Neural cell (in vitro differentiated cells): ENCODE measurements at regions not wholly inside any gene's neighbourhood (a gene's known extent, or its start where the extent isn't known, plus 50 kb on each side); places are given as distances from the start of the nearest gene placed in this dataset.

Experiments
- H2AFZ ChIP-seq: fragments of 200-600, 300-800 bp; sonication (generic), shearing (Covaris generic); 2 replicates; pipeline ENCODE4 v1.6.0; 2014; ENCODE audit warnings: low read depth, mild to moderate bottlenecking, antibody characterized with exemption, low read length, moderate library complexity
- H3F3A ChIP-seq: fragments of 200-600 bp; shearing (Covaris generic); 2 replicates; pipeline ENCODE4 v1.6.1; 2016; ENCODE audit warnings: mild to moderate bottlenecking, moderate library complexity, mixed read lengths, antibody characterized with exemption, low read length; ENCODE audit not compliant: insufficient read depth, poor library complexity, severe bottlenecking
- H3K27ac ChIP-seq: fragments of 200-600, 300-800 bp; sonication (generic), shearing (Covaris generic); 2 replicates; pipeline ENCODE4 v1.5.1; 2014; ENCODE audit warnings: mild to moderate bottlenecking, low read length, moderate library complexity
- H3K27me3 ChIP-seq: fragments of 300-800, 200-600 bp; sonication (generic), shearing (Covaris generic); 2 replicates; pipeline ENCODE4 v1.6.0; 2014; ENCODE audit warnings: mild to moderate bottlenecking, low read depth, low read length, moderate library complexity; ENCODE audit not compliant: insufficient read depth
- H3K36me3 ChIP-seq: fragments of 300-800, 200-600 bp; sonication (generic), shearing (Covaris generic); 2 replicates; pipeline ENCODE4 v1.5.1; 2014; ENCODE audit warnings: mild to moderate bottlenecking, antibody characterized with exemption, low read length, moderate library complexity; ENCODE audit not compliant: insufficient read depth
- H3K4me2 ChIP-seq: fragments of 300-800, 200-600 bp; sonication (generic), shearing (Covaris generic); 2 replicates; pipeline ENCODE4 v1.6.0; 2014; ENCODE audit warnings: mild to moderate bottlenecking, low read length
- H3K4me3 ChIP-seq: fragments of 300-800, 200-600 bp; sonication (generic), shearing (Covaris generic); 2 replicates; pipeline ENCODE4 v1.5.1; 2014; ENCODE audit warnings: mild to moderate bottlenecking, low read length, moderate library complexity
- H3K79me2 ChIP-seq: fragments of 200-600 bp; shearing (Covaris generic); replicated peaks from 2 replicates; pipeline ENCODE4 v1.6.0; 2014; ENCODE audit warnings: mild to moderate bottlenecking, low read length, moderate library complexity; ENCODE audit not compliant: insufficient read depth
- H3K9ac ChIP-seq: fragments of 300-800, 200-600 bp; sonication (generic), shearing (Covaris generic); 2 replicates; pipeline ENCODE4 v1.6.1; 2016; ENCODE audit warnings: mild to moderate bottlenecking, low read length, mixed read lengths
- H3K9me2 ChIP-seq: fragments of 200-600 bp; shearing (Covaris generic); 2 replicates; pipeline ENCODE4 v1.6.1; 2016; ENCODE audit warnings: mild to moderate bottlenecking, low read length, mixed read lengths; ENCODE audit not compliant: insufficient read depth
- H3K9me3 ChIP-seq: fragments of 200-600, 300-800 bp; sonication (generic), shearing (Covaris generic); 2 replicates; pipeline ENCODE4 v1.6.1; 2016; ENCODE audit warnings: mild to moderate bottlenecking, mixed run types, low read length, moderate library complexity, mixed read lengths
- H4K20me1 ChIP-seq: fragments of 200-600 bp; shearing (Covaris generic); 2 replicates; pipeline ENCODE4 v1.6.1; 2016; ENCODE audit warnings: mild to moderate bottlenecking, mixed run types; ENCODE audit not compliant: insufficient read depth
- EP300 ChIP-seq: fragments of 450-650 bp; conservative IDR thresholded peaks from 2 replicates; pipeline ENCODE4 v1.6.1; 2014; ENCODE audit warnings: antibody characterized with exemption, mild to moderate bottlenecking, moderate library complexity; ENCODE audit not compliant: poor library complexity, severe bottlenecking
- EZH2 ChIP-seq: fragments of 200-600, 300-800 bp; shearing (Covaris generic), sonication (generic); IDR thresholded peaks from 2 replicates; pipeline ENCODE4 v1.6.1; 2014; ENCODE audit warnings: antibody characterized with exemption, low read length, borderline replicate concordance, mild to moderate bottlenecking; ENCODE audit not compliant: insufficient read depth, poor library complexity, severe bottlenecking
- MXI1 ChIP-seq: fragments of 450-650 bp; conservative IDR thresholded peaks from 2 replicates; pipeline ENCODE4 v1.6.1; 2014; ENCODE audit warnings: antibody characterized with exemption, mild to moderate bottlenecking; ENCODE audit not compliant: poor library complexity, severe bottlenecking
- POLR2AphosphoS5 ChIP-seq: IDR thresholded peaks from 2 replicates; pipeline ENCODE4 v1.6.1; 2012
- RAD21 ChIP-seq: fragments of 450-650 bp; conservative IDR thresholded peaks from 2 replicates; pipeline ENCODE4 v1.6.1; 2014; ENCODE audit warnings: antibody characterized with exemption, mild to moderate bottlenecking, moderate library complexity
- REST ChIP-seq: IDR thresholded peaks from 2 replicates; pipeline ENCODE4 v1.6.1; 2012; ENCODE audit warnings: borderline replicate concordance
- SMC3 ChIP-seq: fragments of 450-650 bp; conservative IDR thresholded peaks from 2 replicates; pipeline ENCODE4 v1.6.1; 2014; ENCODE audit warnings: antibody characterized with exemption, mild to moderate bottlenecking, moderate library complexity; ENCODE audit not compliant: poor library complexity
- TAF1 ChIP-seq: IDR thresholded peaks from 2 replicates; pipeline ENCODE4 v1.6.1; 2012; ENCODE audit warnings: low read depth
- TF ChIP-seq, protein P1 (sequence below): fragments of 450-650 bp; IDR thresholded peaks from 2 replicates; pipeline ENCODE4 v1.5.1; 2014; ENCODE audit warnings: antibody characterized with exemption, mild to moderate bottlenecking, moderate library complexity; ENCODE audit not compliant: poor library complexity, severe bottlenecking

DNA sequence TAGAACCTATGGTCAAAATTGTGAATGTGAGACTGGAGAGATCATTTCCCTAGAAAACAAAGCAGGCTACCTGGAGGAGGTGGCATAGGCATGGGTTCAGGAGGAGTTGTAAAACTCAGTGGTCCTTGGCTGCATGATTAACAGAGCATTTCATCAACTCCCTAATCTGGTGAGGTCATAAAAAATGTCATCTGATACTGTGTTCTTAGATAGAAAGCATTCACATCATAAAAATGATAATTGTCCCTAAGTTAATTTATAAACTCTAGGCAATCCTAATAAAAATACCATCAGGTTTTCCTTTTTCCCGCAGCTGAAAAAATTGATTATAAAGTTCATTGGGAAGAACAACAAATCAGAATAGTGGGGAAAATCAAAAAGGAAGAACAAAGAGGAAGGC, 60.6 kb upstream of the GALNT10 start:
- Histone ChIP-seq H3K9me3 (no peaks in the 10 kb centered on the region), H2AFZ (no peak overlapping the region), H3K27me3 (no peaks in the 10 kb centered on the region), H3K27ac (no peak overlapping the region), H4K20me1 (no peaks in the 10 kb centered on the region), H3K79me2 (no peaks in the 10 kb centered on the region), H3K9me2 (no peaks in the 10 kb centered on the region), H3F3A (no peaks in the 10 kb centered on the region), H3K9ac (no peak overlapping the region), H3K36me3 (no peaks in the 10 kb centered on the region), H3K4me3 (no peak overlapping the region), H3K4me2 (no peak overlapping the region)
- no peak for TF ChIP-seq EP300
- no peak for TF ChIP-seq REST
- no peak for TF ChIP-seq SMC3
- TF ChIP-seq MXI1: no peak
- TF ChIP-seq, protein P1, sequence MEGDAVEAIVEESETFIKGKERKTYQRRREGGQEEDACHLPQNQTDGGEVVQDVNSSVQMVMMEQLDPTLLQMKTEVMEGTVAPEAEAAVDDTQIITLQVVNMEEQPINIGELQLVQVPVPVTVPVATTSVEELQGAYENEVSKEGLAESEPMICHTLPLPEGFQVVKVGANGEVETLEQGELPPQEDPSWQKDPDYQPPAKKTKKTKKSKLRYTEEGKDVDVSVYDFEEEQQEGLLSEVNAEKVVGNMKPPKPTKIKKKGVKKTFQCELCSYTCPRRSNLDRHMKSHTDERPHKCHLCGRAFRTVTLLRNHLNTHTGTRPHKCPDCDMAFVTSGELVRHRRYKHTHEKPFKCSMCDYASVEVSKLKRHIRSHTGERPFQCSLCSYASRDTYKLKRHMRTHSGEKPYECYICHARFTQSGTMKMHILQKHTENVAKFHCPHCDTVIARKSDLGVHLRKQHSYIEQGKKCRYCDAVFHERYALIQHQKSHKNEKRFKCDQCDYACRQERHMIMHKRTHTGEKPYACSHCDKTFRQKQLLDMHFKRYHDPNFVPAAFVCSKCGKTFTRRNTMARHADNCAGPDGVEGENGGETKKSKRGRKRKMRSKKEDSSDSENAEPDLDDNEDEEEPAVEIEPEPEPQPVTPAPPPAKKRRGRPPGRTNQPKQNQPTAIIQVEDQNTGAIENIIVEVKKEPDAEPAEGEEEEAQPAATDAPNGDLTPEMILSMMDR: no peak
- no peak for TF ChIP-seq RAD21
- TF ChIP-seq EZH2: no peak
- no peak for TF ChIP-seq POLR2AphosphoS5
- TF ChIP-seq TAF1: no peak

DNA sequence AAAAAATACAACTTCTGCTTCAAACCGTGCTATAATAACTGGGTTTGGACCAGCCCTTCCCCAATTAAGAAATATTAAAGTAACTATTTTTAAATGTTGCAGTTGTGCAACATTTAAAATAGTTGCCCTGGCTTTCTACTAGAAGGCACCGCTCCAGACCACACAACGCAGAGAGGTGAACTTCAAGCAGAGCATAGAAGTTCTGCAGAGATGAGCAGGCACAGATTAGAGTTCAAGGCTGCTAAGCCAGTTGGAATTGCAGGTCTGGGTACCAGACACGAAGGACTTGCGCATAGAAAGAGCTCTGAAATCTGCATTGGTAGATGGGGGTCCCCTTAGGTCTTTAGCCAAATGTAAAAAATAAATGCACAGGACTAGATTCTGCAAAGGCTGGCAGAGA, 58.7 kb upstream of the GALNT10 start:
- Histone ChIP-seq H2AFZ (no peak overlapping the region), H3K79me2 (no peaks in the 10 kb centered on the region), H3K4me3 (no peak overlapping the region), H3K9me3 (no peaks in the 10 kb centered on the region), H4K20me1 (no peaks in the 10 kb centered on the region), H3F3A (no peaks in the 10 kb centered on the region), H3K9ac (no peak overlapping the region), H3K4me2 (no peak overlapping the region), H3K27me3 (no peaks in the 10 kb centered on the region), H3K36me3 (no peaks in the 10 kb centered on the region), H3K9me2 (no peaks in the 10 kb centered on the region), H3K27ac (no peak overlapping the region)
- TF ChIP-seq RAD21: no peak
- no peak for TF ChIP-seq EZH2
- no peak for TF ChIP-seq POLR2AphosphoS5
- no peak for TF ChIP-seq MXI1
- TF ChIP-seq, protein P1: no peak
- TF ChIP-seq REST: no peak
- TF ChIP-seq EP300: no peak
- TF ChIP-seq TAF1: no peak
- TF ChIP-seq SMC3: no peak
